ENCODE measurements at regions not wholly inside any gene's neighbourhood (a gene's known extent, or its start where the extent isn't known, plus 50 kb on each side); places are given as distances from the start of the nearest gene placed in this dataset.

DNA sequence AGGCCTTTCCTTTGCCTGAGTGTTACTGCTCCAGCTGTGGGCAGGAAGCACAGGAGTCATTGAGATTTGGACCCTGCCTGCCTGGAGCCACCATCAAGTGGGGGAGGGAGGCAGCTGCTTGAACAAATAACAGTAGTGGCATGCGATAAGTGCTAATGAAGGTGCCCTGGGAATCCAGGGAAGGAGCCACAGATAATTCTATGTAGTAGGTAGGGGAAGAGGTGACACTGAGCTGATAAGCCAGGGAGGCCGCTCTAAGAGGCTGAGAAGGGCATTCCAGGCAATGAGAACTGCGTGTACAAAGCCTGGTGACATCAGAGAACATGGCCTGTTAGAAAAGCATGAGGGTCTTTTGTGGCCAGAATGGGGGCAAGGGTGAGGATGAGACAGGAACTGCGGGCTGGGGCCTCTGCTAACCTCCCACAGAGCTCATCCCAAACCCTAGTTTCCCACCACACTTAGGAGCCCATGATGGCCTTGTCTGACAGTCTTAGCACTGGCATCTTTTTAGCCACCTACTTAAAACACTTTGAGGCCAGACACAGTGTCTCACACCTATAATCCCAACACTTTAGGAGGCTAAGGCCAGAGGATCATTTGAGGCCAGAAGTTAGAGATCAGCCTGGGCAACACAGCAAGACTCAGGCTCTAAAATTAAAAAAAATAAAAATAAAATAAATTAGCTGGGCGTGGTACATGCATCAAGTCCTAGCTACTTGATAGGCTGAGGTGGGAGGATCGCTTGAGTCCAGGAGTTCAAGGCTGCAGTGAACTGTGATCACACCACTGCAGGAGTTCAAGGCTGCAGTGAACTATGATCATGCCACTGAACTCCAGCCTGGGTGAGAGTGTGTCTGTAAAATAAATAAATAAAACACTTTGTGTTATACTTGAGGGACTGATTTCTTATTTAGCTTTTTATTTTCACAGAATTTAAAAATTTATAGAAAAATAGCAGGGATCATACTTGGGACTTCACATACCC is 58.9 kb downstream of the TET3 start:
- TF ChIP-seq, protein P1, sequence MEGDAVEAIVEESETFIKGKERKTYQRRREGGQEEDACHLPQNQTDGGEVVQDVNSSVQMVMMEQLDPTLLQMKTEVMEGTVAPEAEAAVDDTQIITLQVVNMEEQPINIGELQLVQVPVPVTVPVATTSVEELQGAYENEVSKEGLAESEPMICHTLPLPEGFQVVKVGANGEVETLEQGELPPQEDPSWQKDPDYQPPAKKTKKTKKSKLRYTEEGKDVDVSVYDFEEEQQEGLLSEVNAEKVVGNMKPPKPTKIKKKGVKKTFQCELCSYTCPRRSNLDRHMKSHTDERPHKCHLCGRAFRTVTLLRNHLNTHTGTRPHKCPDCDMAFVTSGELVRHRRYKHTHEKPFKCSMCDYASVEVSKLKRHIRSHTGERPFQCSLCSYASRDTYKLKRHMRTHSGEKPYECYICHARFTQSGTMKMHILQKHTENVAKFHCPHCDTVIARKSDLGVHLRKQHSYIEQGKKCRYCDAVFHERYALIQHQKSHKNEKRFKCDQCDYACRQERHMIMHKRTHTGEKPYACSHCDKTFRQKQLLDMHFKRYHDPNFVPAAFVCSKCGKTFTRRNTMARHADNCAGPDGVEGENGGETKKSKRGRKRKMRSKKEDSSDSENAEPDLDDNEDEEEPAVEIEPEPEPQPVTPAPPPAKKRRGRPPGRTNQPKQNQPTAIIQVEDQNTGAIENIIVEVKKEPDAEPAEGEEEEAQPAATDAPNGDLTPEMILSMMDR (IDR thresholded peaks at IDR 0.05; ENCODE audit: low read depth, low read length, missing input control), result no peak
- TF ChIP-seq, protein P2, sequence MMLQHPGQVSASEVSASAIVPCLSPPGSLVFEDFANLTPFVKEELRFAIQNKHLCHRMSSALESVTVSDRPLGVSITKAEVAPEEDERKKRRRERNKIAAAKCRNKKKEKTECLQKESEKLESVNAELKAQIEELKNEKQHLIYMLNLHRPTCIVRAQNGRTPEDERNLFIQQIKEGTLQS (IDR thresholded peaks at IDR 0.05), result no peak
- TF ChIP-seq, protein P3, sequence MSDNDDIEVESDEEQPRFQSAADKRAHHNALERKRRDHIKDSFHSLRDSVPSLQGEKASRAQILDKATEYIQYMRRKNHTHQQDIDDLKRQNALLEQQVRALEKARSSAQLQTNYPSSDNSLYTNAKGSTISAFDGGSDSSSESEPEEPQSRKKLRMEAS (IDR thresholded peaks at IDR 0.05), result no peak
- no peak for TF ChIP-seq EGR1 (IDR thresholded peaks at IDR 0.05; ENCODE audit: low read depth in 2 of 2)
- TF ChIP-seq YY1 (IDR thresholded peaks at IDR 0.05), result no peak
- TF ChIP-seq TAF1 (conservative IDR thresholded peaks at IDR 0.05), result no peak
- peak; percentile 50 to 71 for TF ChIP-seq RXRA (IDR thresholded peaks at IDR 0.05)
- TF ChIP-seq, protein P4, sequence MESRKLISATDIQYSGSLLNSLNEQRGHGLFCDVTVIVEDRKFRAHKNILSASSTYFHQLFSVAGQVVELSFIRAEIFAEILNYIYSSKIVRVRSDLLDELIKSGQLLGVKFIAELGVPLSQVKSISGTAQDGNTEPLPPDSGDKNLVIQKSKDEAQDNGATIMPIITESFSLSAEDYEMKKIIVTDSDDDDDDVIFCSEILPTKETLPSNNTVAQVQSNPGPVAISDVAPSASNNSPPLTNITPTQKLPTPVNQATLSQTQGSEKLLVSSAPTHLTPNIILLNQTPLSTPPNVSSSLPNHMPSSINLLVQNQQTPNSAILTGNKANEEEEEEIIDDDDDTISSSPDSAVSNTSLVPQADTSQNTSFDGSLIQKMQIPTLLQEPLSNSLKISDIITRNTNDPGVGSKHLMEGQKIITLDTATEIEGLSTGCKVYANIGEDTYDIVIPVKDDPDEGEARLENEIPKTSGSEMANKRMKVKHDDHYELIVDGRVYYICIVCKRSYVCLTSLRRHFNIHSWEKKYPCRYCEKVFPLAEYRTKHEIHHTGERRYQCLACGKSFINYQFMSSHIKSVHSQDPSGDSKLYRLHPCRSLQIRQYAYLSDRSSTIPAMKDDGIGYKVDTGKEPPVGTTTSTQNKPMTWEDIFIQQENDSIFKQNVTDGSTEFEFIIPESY (IDR thresholded peaks at IDR 0.05), result no peak
- TF ChIP-seq SP1 (IDR thresholded peaks at IDR 0.05), result no peak

Data from liver (tissue), 3 donors.